ENCODE measurements at regions not wholly inside any gene's neighbourhood (a gene's known extent, or its start where the extent isn't known, plus 50 kb on each side); places are given as distances from the start of the nearest gene placed in this dataset.

- no CpG with 5 or more reads among the region's 3 CpGs for WGBS, 2 experiments (ENCODE audit: extremely low coverage in 2 of 2, insufficient read length in 1 of 2)
- no peak for DNase-seq
- intact Hi-C loops (cut with micrococcal nuclease): no loop called here
Observed at GRCh38 chr12:67562513-67563287, 85.8 kb upstream of the DYRK2 start.

More at GRCh38 chr12:67562513-67563287, 85.8 kb upstream of the DYRK2 start:
- Histone ChIP-seq H3K9ac (ENCODE audit: low read depth, low read length) (no peak overlapping the region), H3K4me2 (ENCODE audit: low read depth, low read length) (no peak overlapping the region), H3K18ac (ENCODE audit: low read depth, low read length) (no peak overlapping the region), H3K23ac (ENCODE audit: low read depth, low read length) (no peak overlapping the region), H4K20me1 (ENCODE audit: insufficient read depth, low read length) (no peaks in the 10 kb centered on the region), H3K56ac (ENCODE audit: extremely low read depth, insufficient read depth, low read length) (no peak overlapping the region), H3K27me3 (ENCODE audit: control insufficient read depth, insufficient read depth, low read length) (no peaks in the 10 kb centered on the region; the same call in 1 of the 2 replicates), H2AK5ac (ENCODE audit: low read depth, low read length) (no peak overlapping the region), H3K4ac (ENCODE audit: low read depth, low read length) (no peak overlapping the region), H4K5ac (ENCODE audit: low read depth, low read length) (no peak overlapping the region), H2BK15ac (ENCODE audit: low read depth, low read length) (no peak overlapping the region), H3K9me1 (ENCODE audit: insufficient read depth, low read length) (no peaks in the 10 kb centered on the region), H3K4me1 (ENCODE audit: control insufficient read depth, insufficient read depth, low read length) (no peaks in the 10 kb centered on the region), H4K8ac (ENCODE audit: low read depth in 2 of 2, low read length in 2 of 2) (no peak overlapping the region), H2BK20ac (ENCODE audit: low read depth, low read length) (no peak overlapping the region), H3K4me3 (ENCODE audit: insufficient read depth, low read depth, low read length) (no peak overlapping the region), H3K36me3 (ENCODE audit: control insufficient read depth, insufficient read depth, low read length) (no peaks in the 10 kb centered on the region), H3K79me1 (ENCODE audit: low read depth in 1 of 2, low read length in 2 of 2) (no peaks in the 10 kb centered on the region), H4K91ac (ENCODE audit: insufficient read depth, low read depth, low read length) (no peak overlapping the region), H2AK9ac (replicated peaks; ENCODE audit: low read depth, low read length, poor library complexity) (no peak overlapping the region), H2AFZ (replicated peaks; ENCODE audit: low read length, poor library complexity) (no peak overlapping the region), H2BK5ac (ENCODE audit: low read depth, low read length, poor library complexity, severe bottlenecking) (no peak overlapping the region), H2BK120ac (ENCODE audit: low read depth, low read length) (no peak overlapping the region), H3K9me3 (ENCODE audit: control insufficient read depth, insufficient read depth, low read length) (no peaks in the 10 kb centered on the region), H3K14ac (replicated peaks; ENCODE audit: low read depth, low read length) (no peak overlapping the region), H3K27ac (ENCODE audit: insufficient read depth, low read length) (no peak overlapping the region)
- no TSS peak for BruUV-seq (replicated peaks)
- in situ Hi-C loops (cut with MboI; ENCODE audit: low sequenced_read_pairs) (no loop called here), dilution Hi-C loops (cut with HindIII; ENCODE audit: low sequenced_read_pairs, unreplicated experiment) (no loop called here)
- TF ChIP-seq RFX5 (IDR thresholded peaks at IDR 0.05; ENCODE audit: low read depth, low read length): no peak
- no peak for TF ChIP-seq USF2 (IDR thresholded peaks at IDR 0.05; ENCODE audit: low read depth, low read length)
- no peak for TF ChIP-seq MXI1 (IDR thresholded peaks at IDR 0.05; ENCODE audit: borderline replicate concordance, low read depth, low read length)
- no peak for TF ChIP-seq CHD1 (IDR thresholded peaks at IDR 0.05; ENCODE audit: low read depth, low read length)
- no peak for TF ChIP-seq CEBPB (IDR thresholded peaks at IDR 0.05; ENCODE audit: low read depth, low read length)
- no peak for ATAC-seq (ENCODE audit: low read depth)
- CTCF ChIA-PET: no interaction called here
- POLR2A ChIA-PET (ENCODE audit: unreplicated experiment): no interaction called here
